Tibial nerve (tissue), 4 donors: ENCODE measurements at regions not wholly inside any gene's neighbourhood (a gene's known extent, or its start where the extent isn't known, plus 50 kb on each side); places are given as distances from the start of the nearest gene placed in this dataset.

Experiments used
- CTCF ChIP-seq, 5 experiments: fragments of 200-600 bp in 3 of 5; fragments of 450-650 bp in 2 of 5; sonication (generic) in 3 of 5; IDR thresholded peaks; one replicate each; pipeline ENCODE4 v1.5.1; 2016 to 2019; ENCODE audit warnings: antibody characterized with exemption in 5 of 5, mild to moderate bottlenecking in 3 of 5, moderate library complexity in 2 of 5
- EP300 ChIP-seq, 2 donors: sonication (generic); formaldehyde crosslinking; IDR thresholded peaks; one replicate each; pipeline ENCODE4 v1.6.1; 2017; ENCODE audit warnings: antibody characterized with exemption in 2 of 2, mild to moderate bottlenecking in 1 of 2
- POLR2A ChIP-seq, 2 donors: fragments of 450-650 bp; IDR thresholded peaks; one replicate each; pipeline ENCODE4 v1.6.1; 2017; ENCODE audit warnings: antibody characterized with exemption in 2 of 2, mild to moderate bottlenecking in 2 of 2, moderate library complexity in 2 of 2

DNA sequence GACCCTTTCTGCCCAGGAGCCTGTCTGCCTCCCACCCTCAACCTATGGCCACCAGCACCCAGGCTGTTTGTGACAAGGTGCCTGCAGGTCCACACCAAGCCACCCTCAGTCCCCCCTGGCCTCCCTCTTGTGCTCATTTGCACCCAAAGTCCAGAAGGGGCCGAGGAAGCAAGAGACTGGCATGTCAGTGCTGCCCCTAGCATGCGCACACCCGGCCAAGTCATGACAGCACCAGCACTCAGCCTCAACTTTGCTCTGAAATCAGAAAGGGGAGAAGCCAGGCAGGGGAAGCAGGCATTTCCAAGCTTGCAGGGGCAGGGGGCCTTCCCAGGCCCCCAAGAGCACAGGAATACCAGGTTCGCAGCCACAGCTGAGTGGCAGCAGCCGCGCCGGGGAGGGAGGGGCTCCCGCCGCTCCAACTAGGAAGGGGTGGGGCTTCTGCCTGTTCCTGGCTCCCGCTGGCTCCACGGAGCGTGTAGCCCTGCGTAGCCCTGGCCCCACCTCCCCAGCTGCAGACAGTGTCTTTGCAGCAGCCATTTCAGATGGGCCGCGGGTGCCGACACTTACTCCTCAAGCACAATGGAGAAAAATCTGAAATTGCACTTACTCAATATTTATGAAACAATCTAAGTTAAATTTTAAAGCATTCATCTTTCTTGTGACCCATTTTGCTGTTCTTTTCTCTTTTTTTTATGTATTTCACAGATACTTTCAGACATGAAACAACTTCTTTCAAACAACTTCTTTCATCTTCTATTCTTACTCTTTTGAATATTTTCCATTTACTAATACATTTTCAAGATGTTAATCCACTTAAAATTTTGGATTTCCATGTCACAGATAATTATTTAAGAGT, 54.9 kb upstream of the ABCB5 start:
- TF ChIP-seq CTCF (IDR thresholded peaks at IDR 0.05) (no peak), EP300 (IDR thresholded peaks at IDR 0.05) (no peak), POLR2A (IDR thresholded peaks at IDR 0.05) (no peak)
